Spleen (tissue), 7 donors: ENCODE measurements at regions not wholly inside any gene's neighbourhood (a gene's known extent, or its start where the extent isn't known, plus 50 kb on each side); places are given as distances from the start of the nearest gene placed in this dataset.

Source experiments
- POLR2A ChIP-seq, 3 donors: fragments of 450-650 bp; IDR thresholded peaks; one replicate each; pipeline ENCODE4 v1.5.1; 2017; ENCODE audit warnings: antibody characterized with exemption in 3 of 3, mild to moderate bottlenecking in 1 of 3
- POLR2AphosphoS5 ChIP-seq, 3 donors: sonication (generic); formaldehyde crosslinking; IDR thresholded peaks; one replicate each; pipeline ENCODE4 v1.5.1; 2017; ENCODE audit warnings: antibody characterized with exemption in 3 of 3
- TF ChIP-seq, protein P1 (sequence below), 11 experiments: fragments of 200-600 bp in 7 of 11; fragments of 450-650 bp in 4 of 11; sonication (generic) in 4 of 11; IDR thresholded peaks in 8 of 11; conservative IDR thresholded peaks in 3 of 11; 1 replicate in 7 of 11; 2 replicates in 4 of 11; pipeline versions ENCODE4 v1.4.0 to v1.8.0; 2016 to 2021; ENCODE audit warnings: antibody characterized with exemption in 11 of 11, inconsistent platforms in 4 of 11, mild to moderate bottlenecking in 1 of 11
- donor health status: DM: no; HTN: no; CAD: no; lungs with moderate emphysema.
- donor health status: DM: no; HTN: no; CAD: no.
- donor health status: DM: no; HTN: no; CAD: no.

DNA sequence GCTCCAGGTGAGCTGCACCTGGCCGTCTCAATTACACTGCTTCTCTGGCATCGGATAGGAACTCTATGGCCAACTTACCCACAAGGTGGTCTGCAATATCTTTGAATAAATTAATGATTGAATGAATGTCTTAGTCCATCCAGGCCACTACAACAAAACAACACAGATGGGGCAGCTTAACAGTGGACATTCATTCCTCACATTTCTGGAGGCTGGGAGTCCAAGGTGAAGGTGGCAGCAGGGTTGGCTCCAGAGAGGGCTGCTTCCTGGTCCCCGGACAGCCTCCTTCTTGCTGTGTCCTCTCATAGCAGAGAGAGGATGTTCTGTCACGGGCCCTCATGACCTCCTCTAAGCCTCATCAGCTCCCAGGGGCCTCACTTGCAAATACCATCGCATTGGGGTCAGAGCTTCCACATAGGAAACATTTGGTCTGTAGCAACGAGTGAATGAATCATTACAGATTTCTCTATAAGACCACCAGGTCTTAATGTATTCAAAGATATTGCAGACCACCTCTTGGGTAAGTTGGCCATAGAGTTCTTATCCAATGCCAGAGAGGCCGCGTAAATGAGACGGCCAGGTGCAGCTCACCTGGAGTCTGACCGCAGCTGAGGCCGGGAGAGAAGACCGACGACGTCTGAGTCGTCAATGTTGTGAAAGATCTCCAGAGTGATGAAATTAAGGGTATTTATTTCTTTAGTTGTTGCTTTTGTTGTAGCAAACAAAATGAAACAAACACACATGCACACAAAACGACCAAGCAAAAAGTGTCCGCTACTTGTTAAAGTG, 182.7 kb upstream of the C14orf180 start:
- TF ChIP-seq, protein P1, sequence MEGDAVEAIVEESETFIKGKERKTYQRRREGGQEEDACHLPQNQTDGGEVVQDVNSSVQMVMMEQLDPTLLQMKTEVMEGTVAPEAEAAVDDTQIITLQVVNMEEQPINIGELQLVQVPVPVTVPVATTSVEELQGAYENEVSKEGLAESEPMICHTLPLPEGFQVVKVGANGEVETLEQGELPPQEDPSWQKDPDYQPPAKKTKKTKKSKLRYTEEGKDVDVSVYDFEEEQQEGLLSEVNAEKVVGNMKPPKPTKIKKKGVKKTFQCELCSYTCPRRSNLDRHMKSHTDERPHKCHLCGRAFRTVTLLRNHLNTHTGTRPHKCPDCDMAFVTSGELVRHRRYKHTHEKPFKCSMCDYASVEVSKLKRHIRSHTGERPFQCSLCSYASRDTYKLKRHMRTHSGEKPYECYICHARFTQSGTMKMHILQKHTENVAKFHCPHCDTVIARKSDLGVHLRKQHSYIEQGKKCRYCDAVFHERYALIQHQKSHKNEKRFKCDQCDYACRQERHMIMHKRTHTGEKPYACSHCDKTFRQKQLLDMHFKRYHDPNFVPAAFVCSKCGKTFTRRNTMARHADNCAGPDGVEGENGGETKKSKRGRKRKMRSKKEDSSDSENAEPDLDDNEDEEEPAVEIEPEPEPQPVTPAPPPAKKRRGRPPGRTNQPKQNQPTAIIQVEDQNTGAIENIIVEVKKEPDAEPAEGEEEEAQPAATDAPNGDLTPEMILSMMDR (IDR thresholded peaks at IDR 0.05 in 8 of 11, conservative IDR thresholded peaks at IDR 0.05 in 3 of 11), result no peak
- TF ChIP-seq POLR2AphosphoS5 (IDR thresholded peaks at IDR 0.05) (no peak), POLR2A (IDR thresholded peaks at IDR 0.05) (no peak)
